MG63 (cell line): ENCODE measurements at regions not wholly inside any gene's neighbourhood (a gene's known extent, or its start where the extent isn't known, plus 50 kb on each side); places are given as distances from the start of the nearest gene placed in this dataset.
"Not testable (repeated sequence)": the region's sequence is repeated elsewhere in the genome, so short reads cannot be mapped to it uniquely, and the experiment has no call there.

ENCODE experiments used
- DNase-seq: peaks from one replicate; pipeline ENCODE4 v3.0.0-alpha.2; 2020
- H3K27me3 ChIP-seq: fragments of 250-450 bp; sonication (Bioruptor Pico); 2 replicates; pipeline ENCODE4 v1.5.1; 2020; ENCODE audit warnings: mild to moderate bottlenecking, moderate library complexity
- H3K36me3 ChIP-seq: fragments of 250-450 bp; sonication (Bioruptor Pico); 2 replicates; pipeline ENCODE4 v1.5.1; 2020; ENCODE audit warnings: mild to moderate bottlenecking, moderate library complexity
- H3K4me3 ChIP-seq: fragments of 250-450 bp; sonication (Bioruptor Pico); 2 replicates; pipeline ENCODE4 v1.5.1; 2020; ENCODE audit warnings: mild to moderate bottlenecking, moderate library complexity
- H3K9me3 ChIP-seq: fragments of 250-450 bp; sonication (Bioruptor Pico); 2 replicates; pipeline ENCODE4 v1.5.1; 2020; ENCODE audit warnings: mild to moderate bottlenecking, moderate library complexity

DNA sequence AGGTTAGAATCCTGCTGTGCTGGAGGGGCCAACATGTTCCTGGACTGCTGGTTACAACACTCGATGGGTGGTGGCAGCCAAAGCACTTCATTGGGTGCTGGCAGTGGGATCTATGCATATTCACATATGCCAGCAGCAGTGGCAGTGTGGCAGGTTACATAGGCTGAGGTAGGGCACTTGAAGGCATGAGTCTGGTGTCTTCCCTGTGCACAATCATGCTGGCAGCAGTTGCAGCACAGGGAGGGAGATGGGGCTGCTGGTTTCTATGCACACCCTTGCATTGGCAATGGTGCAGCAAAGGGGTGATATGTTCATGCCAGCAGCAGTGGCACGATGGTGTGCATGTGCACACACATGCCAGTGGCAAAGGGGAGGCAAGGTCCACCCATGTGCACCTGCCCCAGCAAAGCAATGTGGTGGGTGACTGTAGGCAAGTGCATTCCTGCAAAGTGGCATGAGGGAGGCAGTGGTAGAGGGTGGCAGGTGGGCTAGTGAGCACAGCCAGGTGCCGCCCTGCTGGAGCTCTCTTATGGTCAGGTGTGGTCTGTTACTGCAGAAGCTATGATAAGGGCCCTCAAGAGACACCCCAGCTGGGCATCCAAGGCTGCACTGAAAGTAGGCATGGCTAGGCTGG is 356.2 kb upstream of the STEAP1 start:
- no peak for DNase-seq
- Histone ChIP-seq H3K36me3 (no peaks in the 10 kb centered on the region), H3K27me3 (no peaks in the 10 kb centered on the region), H3K4me3 (no peak overlapping the region), H3K9me3 (no peaks in the 10 kb centered on the region)

DNA sequence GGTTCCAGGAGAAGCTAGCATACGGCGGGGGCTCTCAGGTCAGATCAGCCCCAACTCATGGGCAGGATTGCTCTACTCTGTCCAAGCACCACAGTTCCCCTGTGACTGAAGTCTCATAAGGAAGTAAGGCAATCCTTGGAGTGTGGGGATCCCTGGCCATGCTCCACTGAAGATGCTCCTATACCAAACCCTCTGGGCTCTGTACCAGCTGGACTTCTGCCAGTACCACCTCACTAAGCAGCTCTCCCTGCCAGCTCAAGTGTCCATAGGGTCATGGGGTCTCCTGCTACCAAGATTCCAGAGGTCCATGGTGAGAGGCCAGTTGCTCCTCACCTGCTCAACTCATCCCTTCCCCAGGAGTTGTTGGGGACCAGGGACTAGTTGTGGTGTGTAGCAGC is 355.7 kb upstream of the STEAP1 start:
- no peak for DNase-seq
- H3K4me3 ChIP-seq, result no peak overlapping the region
- no peaks in the 10 kb centered on the region for H3K9me3 ChIP-seq
- no peaks in the 10 kb centered on the region for H3K36me3 ChIP-seq
- H3K27me3 ChIP-seq, result no peaks in the 10 kb centered on the region

DNA sequence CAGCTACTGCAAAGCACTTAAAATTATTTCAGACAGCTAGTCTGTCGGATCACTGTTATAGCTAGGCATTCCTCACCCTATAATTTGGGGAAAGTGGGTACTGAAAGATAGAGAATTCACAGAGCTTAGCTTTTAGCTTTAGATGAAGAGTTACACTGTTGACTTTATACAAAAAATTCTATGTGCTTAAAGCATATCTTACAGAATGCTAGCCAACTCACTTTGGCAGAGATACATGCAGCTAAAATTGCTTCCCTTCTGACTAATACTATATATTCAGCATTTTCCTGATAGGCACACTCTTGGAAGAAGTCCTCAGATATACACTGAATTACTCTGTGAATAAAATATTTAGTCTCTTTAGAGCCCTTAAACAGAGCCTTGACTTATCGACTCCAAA is 353.5 kb upstream of the STEAP1 start:
- no peak for DNase-seq

DNA sequence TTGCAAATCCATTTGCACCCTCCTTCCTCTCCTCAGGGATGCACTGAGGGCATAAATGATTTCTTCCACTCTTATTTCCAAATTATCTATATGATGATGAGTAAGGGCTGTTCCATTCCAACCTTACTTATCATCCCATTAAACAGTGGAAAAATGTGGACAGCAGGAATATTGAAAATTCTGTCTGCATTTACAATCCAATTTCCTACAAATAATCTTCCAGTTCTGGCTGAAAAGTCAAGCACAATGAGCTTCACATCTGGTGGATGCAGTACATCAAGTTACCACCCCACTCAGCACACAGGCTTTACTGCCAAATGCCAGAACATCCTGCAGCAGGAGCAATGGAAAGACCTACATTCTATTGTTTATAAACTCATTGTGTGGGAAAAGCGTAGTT is 345.0 kb upstream of the STEAP1 start:
- no peaks in the 10 kb centered on the region for H3K9me3 ChIP-seq
- DNase-seq, result no peak
- H3K27me3 ChIP-seq, result no peaks in the 10 kb centered on the region
- no peak overlapping the region for H3K4me3 ChIP-seq
- H3K36me3 ChIP-seq, result no peaks in the 10 kb centered on the region

More for the DNA sequence above, 353.5 kb upstream of the STEAP1 start:
- Histone ChIP-seq H3K27me3 (no peaks in the 10 kb centered on the region), H3K9me3 (no peaks in the 10 kb centered on the region), H3K4me3 (no peak overlapping the region), H3K36me3 (no peaks in the 10 kb centered on the region)

DNA sequence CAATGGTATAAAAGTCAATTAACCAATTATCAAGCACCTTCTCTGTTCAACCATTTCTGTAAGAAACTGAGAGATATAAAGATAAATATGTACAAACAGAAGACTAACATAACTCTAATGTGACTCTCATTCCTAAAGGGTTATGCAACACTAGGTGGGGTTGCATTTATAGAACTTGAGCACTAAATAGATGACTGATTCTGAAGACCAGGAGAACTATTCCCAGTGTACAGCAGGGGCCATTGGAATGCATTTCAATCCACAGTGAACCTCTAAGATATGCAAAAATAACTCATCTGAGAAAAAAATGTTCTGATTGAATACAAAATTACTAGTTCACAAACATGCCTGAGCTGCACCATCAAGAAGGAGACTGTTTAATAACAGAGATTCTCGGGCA is 341.2 kb upstream of the STEAP1 start:
- H3K9me3 ChIP-seq, result no peaks in the 10 kb centered on the region
- no peak for DNase-seq
- no peaks in the 10 kb centered on the region for H3K27me3 ChIP-seq
- H3K4me3 ChIP-seq, result no peak overlapping the region
- no peaks in the 10 kb centered on the region for H3K36me3 ChIP-seq

DNA sequence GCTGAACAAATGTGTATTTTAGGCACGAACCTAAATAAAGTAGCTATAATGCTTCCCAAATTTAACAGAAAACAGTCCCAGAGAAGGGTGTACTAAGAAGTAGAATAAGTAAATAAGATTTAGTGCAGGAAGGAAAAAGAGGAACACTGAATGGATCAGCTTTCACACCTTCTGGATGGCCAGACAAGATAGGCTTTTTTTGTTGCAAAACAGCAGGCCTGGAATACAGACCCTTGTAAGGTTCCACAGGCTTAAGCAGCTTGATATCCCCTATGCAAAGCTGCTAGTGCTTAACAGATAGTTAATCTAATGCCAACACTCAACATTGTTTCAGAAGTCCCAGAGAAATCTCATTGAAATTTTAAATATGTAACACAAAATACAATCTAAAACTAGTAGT is 328.1 kb upstream of the STEAP1 start:
- Histone ChIP-seq H3K27me3 (no peaks in the 10 kb centered on the region), H3K4me3 (no peak overlapping the region), H3K9me3 (no peaks in the 10 kb centered on the region), H3K36me3 (no peaks in the 10 kb centered on the region)
- DNase-seq, result no peak

DNA sequence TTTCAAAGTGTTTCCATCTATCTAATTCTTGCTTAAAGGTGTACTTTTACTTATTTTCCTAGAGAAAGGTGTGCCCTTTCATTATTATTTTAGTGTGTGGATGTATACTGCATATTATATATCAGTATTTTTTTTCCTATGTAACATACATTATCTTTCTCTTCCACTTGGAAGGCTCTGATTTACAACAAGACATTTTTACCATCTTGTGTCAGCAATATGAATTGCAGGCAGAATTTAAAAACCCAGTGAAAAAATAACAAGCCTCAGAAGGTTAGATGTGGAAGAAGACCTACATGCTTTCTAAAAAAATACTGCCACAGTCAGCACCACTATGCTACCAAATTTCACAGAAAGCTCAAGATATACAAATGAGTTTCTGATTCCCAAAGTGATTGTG is 327.7 kb upstream of the STEAP1 start:
- H3K9me3 ChIP-seq, result no peaks in the 10 kb centered on the region
- no peak for DNase-seq
- no peak overlapping the region for H3K4me3 ChIP-seq
- no peaks in the 10 kb centered on the region for H3K27me3 ChIP-seq
- no peaks in the 10 kb centered on the region for H3K36me3 ChIP-seq

DNA sequence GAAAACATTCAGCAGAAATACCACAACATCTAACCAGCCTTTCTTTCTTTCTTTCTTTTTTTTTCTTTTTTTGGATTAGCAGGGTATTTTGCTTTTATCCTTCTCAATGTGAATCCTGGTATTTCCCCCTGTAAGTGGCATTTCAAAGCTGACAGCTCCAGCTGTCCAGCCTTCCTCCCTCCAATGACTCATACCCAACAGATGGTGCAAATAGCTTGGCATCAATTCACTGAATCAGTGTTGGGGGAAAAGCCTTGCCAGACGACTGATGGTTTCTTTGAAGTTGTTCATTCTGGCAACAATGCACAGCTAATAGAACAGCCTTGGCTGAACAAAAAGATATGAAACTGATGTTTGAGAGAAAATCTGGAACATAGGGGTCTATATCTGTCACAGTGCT is 316.8 kb upstream of the STEAP1 start:
- no peaks in the 10 kb centered on the region for H3K9me3 ChIP-seq
- H3K27me3 ChIP-seq, result no peaks in the 10 kb centered on the region
- no peaks in the 10 kb centered on the region for H3K36me3 ChIP-seq
- DNase-seq, result peak; percentile 61
- no peak overlapping the region for H3K4me3 ChIP-seq

DNA sequence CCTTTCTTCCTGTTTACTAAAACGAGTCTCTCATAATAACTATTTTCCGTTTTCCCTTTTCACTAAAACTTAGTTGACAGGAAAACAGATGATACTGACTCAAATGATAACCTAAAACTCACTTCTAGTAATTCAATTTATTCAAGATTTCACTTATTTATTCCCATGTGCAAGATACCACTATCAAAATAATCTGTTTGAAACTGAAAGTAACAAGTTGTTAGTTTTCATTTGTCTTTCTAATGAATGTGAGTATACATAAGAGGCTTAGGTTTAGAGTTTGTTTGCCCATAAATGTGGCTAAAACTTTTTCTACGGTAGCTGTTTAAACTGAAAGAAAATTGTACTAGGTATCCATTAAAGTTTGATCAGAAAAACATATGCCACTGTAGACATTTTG is 314.9 kb upstream of the STEAP1 start:
- Histone ChIP-seq H3K36me3 (no peaks in the 10 kb centered on the region), H3K9me3 (no peaks in the 10 kb centered on the region), H3K27me3 (no peaks in the 10 kb centered on the region), H3K4me3 (no peak overlapping the region)
- no peak for DNase-seq

GRCh38 chr7:89845952-89846351 is 308.3 kb upstream of the STEAP1 start:
- H3K27me3 ChIP-seq, result no peaks in the 10 kb centered on the region
- no peaks in the 10 kb centered on the region for H3K9me3 ChIP-seq
- no peak for DNase-seq
- H3K36me3 ChIP-seq, result no peaks in the 10 kb centered on the region
- H3K4me3 ChIP-seq, result no peak overlapping the region

- Histone ChIP-seq H3K27me3 (no peaks in the 10 kb centered on the region), H3K36me3 (no peaks in the 10 kb centered on the region)
- no peak for DNase-seq
Observed at GRCh38 chr7:89849052-89849451, 305.2 kb upstream of the STEAP1 start.

GRCh38 chr7:89857053-89857452 is 297.2 kb upstream of the STEAP1 start:
- not testable (repeated sequence) for H3K36me3 ChIP-seq, H3K9me3 ChIP-seq, H3K27me3 ChIP-seq, DNase-seq, H3K4me3 ChIP-seq

More at GRCh38 chr7:89849052-89849451, 305.2 kb upstream of the STEAP1 start:
- Histone ChIP-seq H3K9me3 (no peaks in the 10 kb centered on the region), H3K4me3 (no peak overlapping the region)

DNA sequence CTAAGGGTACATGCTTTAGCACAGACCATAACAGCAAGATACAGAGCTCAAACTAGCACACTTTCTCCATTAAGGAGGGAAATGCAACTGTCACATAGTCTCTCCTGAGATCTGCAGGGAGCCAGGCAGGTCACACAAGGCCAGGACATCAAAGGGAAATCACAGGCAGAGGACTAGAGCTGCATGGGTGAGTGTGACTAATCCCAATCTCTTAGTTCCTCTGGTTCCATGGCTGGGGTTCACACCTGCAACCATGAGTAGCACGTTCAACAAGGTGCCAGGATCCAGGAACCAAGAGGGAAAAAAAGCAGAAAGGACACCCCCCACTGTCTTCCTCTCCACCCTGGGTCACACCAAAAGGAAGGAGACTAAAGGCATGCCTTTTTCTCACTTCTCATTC is 296.5 kb upstream of the STEAP1 start:
- Histone ChIP-seq H3K36me3 (no peaks in the 10 kb centered on the region), H3K27me3 (no peaks in the 10 kb centered on the region), H3K4me3 (no peak overlapping the region), H3K9me3 (no peaks in the 10 kb centered on the region)
- no peak for DNase-seq

DNA sequence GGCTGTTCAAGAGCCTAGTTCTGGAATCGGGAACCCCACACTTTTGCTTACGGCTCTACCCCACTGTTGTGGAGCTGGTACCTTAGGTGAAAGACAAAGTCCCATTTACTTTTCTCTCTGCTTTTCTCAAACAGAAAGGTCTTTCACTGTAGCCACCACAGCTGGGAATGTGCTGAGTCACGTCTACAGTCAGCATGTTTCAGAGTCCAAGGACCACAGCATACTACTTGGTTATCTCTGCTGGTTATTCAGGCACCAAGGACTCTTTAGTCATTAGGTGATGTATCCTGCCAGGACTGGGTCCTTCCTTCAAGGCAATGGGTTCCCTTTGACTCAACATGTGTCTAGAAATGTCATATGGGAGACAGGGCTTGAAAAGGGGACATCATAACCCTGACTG is 266.8 kb upstream of the STEAP1 start:
- no peaks in the 10 kb centered on the region for H3K27me3 ChIP-seq
- H3K4me3 ChIP-seq, result no peak overlapping the region
- DNase-seq, result peak; percentile 24
- H3K9me3 ChIP-seq, result no peaks in the 10 kb centered on the region
- H3K36me3 ChIP-seq, result no peaks in the 10 kb centered on the region

GRCh38 chr7:89908736-89909135 is 245.5 kb upstream of the STEAP1 start:
- H3K9me3 ChIP-seq, result no peaks in the 10 kb centered on the region
- H3K36me3 ChIP-seq, result no peaks in the 10 kb centered on the region
- no peak for DNase-seq
- no peak overlapping the region for H3K4me3 ChIP-seq
- H3K27me3 ChIP-seq, result no peaks in the 10 kb centered on the region

DNA sequence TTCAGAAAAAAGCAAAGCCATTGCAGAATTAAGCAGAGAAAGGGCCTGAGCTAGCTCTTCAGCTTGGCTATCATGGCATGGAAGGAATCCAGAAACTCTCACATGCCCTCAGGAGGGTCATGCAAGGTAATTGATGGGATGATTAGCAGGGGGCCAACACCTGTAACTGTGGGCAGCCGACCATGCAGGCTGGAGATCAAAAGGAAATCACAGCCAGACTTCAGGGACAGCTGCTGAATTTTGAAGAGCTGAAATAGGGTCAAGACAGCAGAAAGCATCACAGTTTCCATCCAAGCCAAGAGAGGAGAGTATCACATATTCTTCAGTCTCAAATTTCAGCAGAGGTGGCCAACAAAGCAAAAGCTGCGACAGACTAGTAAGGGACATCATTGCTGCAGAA is 239.6 kb upstream of the STEAP1 start:
- no peaks in the 10 kb centered on the region for H3K9me3 ChIP-seq
- no peak for DNase-seq
- no peak overlapping the region for H3K4me3 ChIP-seq
- H3K27me3 ChIP-seq, result no peaks in the 10 kb centered on the region
- H3K36me3 ChIP-seq, result no peaks in the 10 kb centered on the region

DNA sequence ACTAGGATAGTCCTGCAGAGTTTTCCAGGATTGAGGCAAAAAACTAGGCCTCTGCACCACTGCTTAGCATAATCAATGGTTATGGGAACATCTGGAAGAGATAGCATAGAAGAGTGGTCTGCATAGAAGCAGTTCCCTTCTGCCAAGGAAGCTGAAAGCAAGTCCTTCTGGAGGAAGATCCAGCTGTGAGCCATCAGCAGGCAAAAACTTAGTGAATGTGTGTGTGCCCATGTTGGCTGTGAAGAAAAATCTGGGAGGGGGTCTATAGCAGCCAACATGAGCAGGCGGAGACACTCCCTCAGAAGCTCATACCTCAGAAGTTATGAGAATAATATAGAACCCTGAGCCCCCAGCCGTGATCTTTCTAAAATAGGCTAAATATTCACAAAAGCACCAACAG is 228.1 kb upstream of the STEAP1 start:
- H3K36me3 ChIP-seq, result no peaks in the 10 kb centered on the region
- no peak for DNase-seq
- no peak overlapping the region for H3K4me3 ChIP-seq
- no peaks in the 10 kb centered on the region for H3K9me3 ChIP-seq
- no peaks in the 10 kb centered on the region for H3K27me3 ChIP-seq

GRCh38 chr7:89926701-89927100 is 227.6 kb upstream of the STEAP1 start:
- no peaks in the 10 kb centered on the region for H3K36me3 ChIP-seq
- no peaks in the 10 kb centered on the region for H3K27me3 ChIP-seq
- no peaks in the 10 kb centered on the region for H3K9me3 ChIP-seq
- no peak overlapping the region for H3K4me3 ChIP-seq
- DNase-seq, result no peak

GRCh38 chr7:89927762-89928161 is 226.5 kb upstream of the STEAP1 start:
- no peaks in the 10 kb centered on the region for H3K27me3 ChIP-seq
- no peak overlapping the region for H3K4me3 ChIP-seq
- H3K9me3 ChIP-seq, result no peaks in the 10 kb centered on the region
- no peaks in the 10 kb centered on the region for H3K36me3 ChIP-seq
- no peak for DNase-seq
